Mesodermal cell (in vitro differentiated cells): ENCODE measurements at regions not wholly inside any gene's neighbourhood (a gene's known extent, or its start where the extent isn't known, plus 50 kb on each side); places are given as distances from the start of the nearest gene placed in this dataset.
"Not testable (repeated sequence)": the region's sequence is repeated elsewhere in the genome, so short reads cannot be mapped to it uniquely, and the experiment has no call there.

Experiments used
- H3K27ac ChIP-seq: 2 replicates; pipeline ENCODE4 v1.7.0; 2013; ENCODE audit warnings: mild to moderate bottlenecking, low read depth, low read length, moderate library complexity; ENCODE audit not compliant: severe bottlenecking
- H3K36me3 ChIP-seq: 2 replicates; pipeline ENCODE4 v1.7.1; 2013; ENCODE audit warnings: mild to moderate bottlenecking, low read length, moderate library complexity; ENCODE audit not compliant: control insufficient read depth, insufficient read depth
- H3K4me1 ChIP-seq: one replicate; pipeline ENCODE4 v1.7.1; 2013; ENCODE audit warnings: mild to moderate bottlenecking, low read length; ENCODE audit not compliant: insufficient read depth, control insufficient read depth, poor library complexity, severe bottlenecking
- H3K4me3 ChIP-seq: 2 replicates; pipeline ENCODE4 v1.7.0; 2013; ENCODE audit warnings: low read length, control low read depth, mild to moderate bottlenecking; ENCODE audit not compliant: insufficient read depth, poor library complexity, severe bottlenecking; ENCODE audit errors: extremely low read depth
- H3K9me3 ChIP-seq: 2 replicates; pipeline ENCODE4 v1.7.1; 2013; ENCODE audit warnings: mild to moderate bottlenecking, low read length, moderate library complexity; ENCODE audit not compliant: control insufficient read depth
- WGBS, 2 experiments: methylation state at CpG; one replicate each; pipeline ENCODE4 v1.1.5; 2013; ENCODE audit warnings: missing lambda C conversion rate in 2 of 2; ENCODE audit not compliant: insufficient coverage in 2 of 2; 5-methylcytosine and 5-hydroxymethylcytosine counted together

GRCh38 chrX:138873640-138874039 lies 162.1 kb upstream of the FGF13 start:
- not testable (repeated sequence) for H3K4me3 ChIP-seq, H3K27ac ChIP-seq, H3K4me1 ChIP-seq, H3K9me3 ChIP-seq, H3K36me3 ChIP-seq
- WGBS, 2 experiments = no CpG with 5 or more reads among the region's 6 CpGs

- no CpG with 5 or more reads among the region's 1 CpG for WGBS, 2 experiments
- peaks cover 3% of the 10 kb centered on the region for H3K4me1 ChIP-seq
- H3K9me3 ChIP-seq = no peaks in the 10 kb centered on the region
- H3K36me3 ChIP-seq = no peaks in the 10 kb centered on the region
- H3K27ac ChIP-seq = no peak overlapping the region
- no peak overlapping the region for H3K4me3 ChIP-seq
Observed at GRCh38 chrX:138872537-138872936, 161.0 kb upstream of the FGF13 start.

- peaks cover 3% of the 10 kb centered on the region for H3K4me1 ChIP-seq
- H3K4me3 ChIP-seq = no peak overlapping the region
- no peak overlapping the region for H3K27ac ChIP-seq
- H3K9me3 ChIP-seq = no peaks in the 10 kb centered on the region
- WGBS, 2 experiments = no CpG with 5 or more reads among the region's 3 CpGs
- no peaks in the 10 kb centered on the region for H3K36me3 ChIP-seq
Observed at GRCh38 chrX:138871739-138872138, 160.2 kb upstream of the FGF13 start.

- Histone ChIP-seq H3K4me3 (no peak overlapping the region), H3K36me3 (no peaks in the 10 kb centered on the region), H3K9me3 (no peaks in the 10 kb centered on the region), H3K4me1 (no peaks in the 10 kb centered on the region), H3K27ac (no peak overlapping the region)
- 80% methylated on average over 1 of the region's 4 CpGs; no CpG with 5 or more reads in 1 of the 2 experiments for WGBS, 2 experiments
Observed at GRCh38 chrX:138866643-138867042, 155.1 kb upstream of the FGF13 start.

GRCh38 chrX:138865093-138865649 lies 153.7 kb upstream of the FGF13 start:
- no peak overlapping the region for H3K4me3 ChIP-seq
- H3K27ac ChIP-seq = no peak overlapping the region
- no peaks in the 10 kb centered on the region for H3K4me1 ChIP-seq
- WGBS, 2 experiments = 100% methylated on average over 1 of the region's 6 CpGs; no CpG with 5 or more reads in 1 of the 2 experiments
- H3K36me3 ChIP-seq = no peaks in the 10 kb centered on the region
- no peaks in the 10 kb centered on the region for H3K9me3 ChIP-seq

- Histone ChIP-seq H3K9me3 (no peaks in the 10 kb centered on the region), H3K4me1 (no peaks in the 10 kb centered on the region), H3K4me3 (no peak overlapping the region), H3K27ac (no peak overlapping the region), H3K36me3 (no peaks in the 10 kb centered on the region)
- WGBS, 2 experiments = no CpG with 5 or more reads among the region's 2 CpGs
Observed at GRCh38 chrX:138859421-138859820, 147.9 kb upstream of the FGF13 start.

- 87% methylated on average over 2 of the region's 4 CpGs; no CpG with 5 or more reads in 1 of the 2 experiments for WGBS, 2 experiments
- no peak overlapping the region for H3K4me3 ChIP-seq
- H3K9me3 ChIP-seq = no peaks in the 10 kb centered on the region
- H3K36me3 ChIP-seq = no peaks in the 10 kb centered on the region
- H3K27ac ChIP-seq = no peak overlapping the region
- H3K4me1 ChIP-seq = no peaks in the 10 kb centered on the region
Observed at GRCh38 chrX:138858951-138859350, 147.4 kb upstream of the FGF13 start.

- Histone ChIP-seq H3K36me3 (no peaks in the 10 kb centered on the region), H3K27ac (peak overlapping the region; percentile 67), H3K4me1 (no peaks in the 10 kb centered on the region), H3K9me3 (no peaks in the 10 kb centered on the region), H3K4me3 (no peak overlapping the region)
- no CpG with 5 or more reads among the region's 4 CpGs for WGBS, 2 experiments
Observed at GRCh38 chrX:138858438-138858837, 146.9 kb upstream of the FGF13 start.

- no peaks in the 10 kb centered on the region for H3K4me1 ChIP-seq
- no peak overlapping the region for H3K4me3 ChIP-seq
- no peak overlapping the region for H3K27ac ChIP-seq
- H3K36me3 ChIP-seq = no peaks in the 10 kb centered on the region
- 94% methylated on average over 4 of the region's 12 CpGs; no CpG with 5 or more reads in 1 of the 2 experiments for WGBS, 2 experiments
- no peaks in the 10 kb centered on the region for H3K9me3 ChIP-seq
Observed at GRCh38 chrX:138856881-138857604, 145.5 kb upstream of the FGF13 start.

- Histone ChIP-seq H3K27ac (no peak overlapping the region), H3K36me3 (no peaks in the 10 kb centered on the region), H3K4me3 (no peak overlapping the region), H3K9me3 (no peaks in the 10 kb centered on the region), H3K4me1 (no peaks in the 10 kb centered on the region)
- 100% methylated on average over 1 of the region's 2 CpGs; no CpG with 5 or more reads in 1 of the 2 experiments for WGBS, 2 experiments
Observed at GRCh38 chrX:138853936-138854335, 142.4 kb upstream of the FGF13 start.

GRCh38 chrX:138849521-138849920 lies 138.0 kb upstream of the FGF13 start:
- Histone ChIP-seq H3K4me3 (no peak overlapping the region), H3K4me1 (no peaks in the 10 kb centered on the region), H3K9me3 (no peaks in the 10 kb centered on the region), H3K36me3 (no peaks in the 10 kb centered on the region), H3K27ac (no peak overlapping the region)
- WGBS, 2 experiments = 100% methylated on average over 1 of the region's 2 CpGs
